ENCODE measurements at regions not wholly inside any gene's neighbourhood (a gene's known extent, or its start where the extent isn't known, plus 50 kb on each side); places are given as distances from the start of the nearest gene placed in this dataset.

GRCh38 chr1:60600532-60600931 is 481.8 kb upstream of the NFIA start:
- no peak for TF ChIP-seq POLR2A (IDR thresholded peaks at IDR 0.05)
- TF ChIP-seq, protein P1, sequence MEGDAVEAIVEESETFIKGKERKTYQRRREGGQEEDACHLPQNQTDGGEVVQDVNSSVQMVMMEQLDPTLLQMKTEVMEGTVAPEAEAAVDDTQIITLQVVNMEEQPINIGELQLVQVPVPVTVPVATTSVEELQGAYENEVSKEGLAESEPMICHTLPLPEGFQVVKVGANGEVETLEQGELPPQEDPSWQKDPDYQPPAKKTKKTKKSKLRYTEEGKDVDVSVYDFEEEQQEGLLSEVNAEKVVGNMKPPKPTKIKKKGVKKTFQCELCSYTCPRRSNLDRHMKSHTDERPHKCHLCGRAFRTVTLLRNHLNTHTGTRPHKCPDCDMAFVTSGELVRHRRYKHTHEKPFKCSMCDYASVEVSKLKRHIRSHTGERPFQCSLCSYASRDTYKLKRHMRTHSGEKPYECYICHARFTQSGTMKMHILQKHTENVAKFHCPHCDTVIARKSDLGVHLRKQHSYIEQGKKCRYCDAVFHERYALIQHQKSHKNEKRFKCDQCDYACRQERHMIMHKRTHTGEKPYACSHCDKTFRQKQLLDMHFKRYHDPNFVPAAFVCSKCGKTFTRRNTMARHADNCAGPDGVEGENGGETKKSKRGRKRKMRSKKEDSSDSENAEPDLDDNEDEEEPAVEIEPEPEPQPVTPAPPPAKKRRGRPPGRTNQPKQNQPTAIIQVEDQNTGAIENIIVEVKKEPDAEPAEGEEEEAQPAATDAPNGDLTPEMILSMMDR (IDR thresholded peaks at IDR 0.05) = no peak

Measured in tibial nerve (tissue), 3 donors.